SK-N-SH treated with all-trans-retinoic acid at 6 μM for 48 hours (cell line): ENCODE measurements at regions not wholly inside any gene's neighbourhood (a gene's known extent, or its start where the extent isn't known, plus 50 kb on each side); places are given as distances from the start of the nearest gene placed in this dataset.

ENCODE experiments used
- ARNTL ChIP-seq: fragments of 450-650 bp; formaldehyde crosslinking; IDR thresholded peaks from 2 replicates; pipeline ENCODE4 v1.5.0; 2020; ENCODE audit warnings: low read depth, mild to moderate bottlenecking, moderate library complexity, borderline replicate concordance
- CSDC2 ChIP-seq: fragments of 250-450 bp; sonication (Bioruptor Pico); IDR thresholded peaks from 2 replicates; pipeline ENCODE4 v1.5.0; 2020; ENCODE audit warnings: mild to moderate bottlenecking, moderate library complexity
- OSR1 ChIP-seq: fragments of 250-450 bp; sonication (Bioruptor Pico); IDR thresholded peaks from 2 replicates; pipeline ENCODE4 v1.8.0; 2022; ENCODE audit warnings: moderate library complexity, mild to moderate bottlenecking, inconsistent platforms
- PPARA ChIP-seq: fragments of 250-450 bp; sonication (Bioruptor Pico); IDR thresholded peaks from 2 replicates; pipeline ENCODE4 v1.5.0; 2020; ENCODE audit warnings: mild to moderate bottlenecking, borderline replicate concordance
- TOX ChIP-seq: fragments of 250-450 bp; sonication (Bioruptor Pico); IDR thresholded peaks from 2 replicates; pipeline ENCODE4 v1.8.0; 2021; ENCODE audit warnings: mild to moderate bottlenecking, moderate library complexity, borderline replicate concordance
- ZFP3 ChIP-seq: fragments of 250-450 bp; sonication (Bioruptor Pico); IDR thresholded peaks from 2 replicates; pipeline ENCODE4 v1.5.0; 2020; ENCODE audit warnings: mild to moderate bottlenecking, moderate library complexity
- ZFP30 ChIP-seq: fragments of 450-650 bp; formaldehyde crosslinking; IDR thresholded peaks from 2 replicates; pipeline ENCODE4 v1.5.0; 2022; ENCODE audit warnings: mild to moderate bottlenecking, moderate library complexity
- ZNF565 ChIP-seq: fragments of 450-650 bp; formaldehyde crosslinking; conservative IDR thresholded peaks from 2 replicates; pipeline ENCODE4 v1.5.0; 2020; ENCODE audit warnings: low read depth, mild to moderate bottlenecking, moderate library complexity
- TF ChIP-seq, protein P1 (sequence below): fragments of 250-450 bp; sonication (Bioruptor Pico); IDR thresholded peaks from 2 replicates; pipeline ENCODE4 v1.5.1; 2020; ENCODE audit warnings: low read depth, mild to moderate bottlenecking, moderate library complexity
- TF ChIP-seq, protein P2 (sequence below): fragments of 250-450 bp; sonication (Bioruptor Pico); IDR thresholded peaks from 2 replicates; pipeline ENCODE4 v1.8.0; 2021; ENCODE audit warnings: low read depth, mild to moderate bottlenecking, moderate library complexity, borderline replicate concordance
- TF ChIP-seq, protein P3 (sequence below): fragments of 250-450 bp; sonication (Bioruptor Pico); IDR thresholded peaks from 2 replicates; pipeline ENCODE4 v1.5.1; 2021; ENCODE audit warnings: mild to moderate bottlenecking, moderate library complexity
- TF ChIP-seq, protein P4 (sequence below): fragments of 250-450 bp; sonication (Bioruptor Pico); IDR thresholded peaks from 2 replicates; pipeline ENCODE4 v1.5.0; 2020; ENCODE audit warnings: mild to moderate bottlenecking, moderate library complexity
- TF ChIP-seq, protein P5 (sequence below): fragments of 250-450 bp; sonication (Bioruptor Pico); IDR thresholded peaks from 2 replicates; pipeline ENCODE4 v1.8.0; 2020; ENCODE audit warnings: mild to moderate bottlenecking, moderate library complexity, borderline replicate concordance

DNA sequence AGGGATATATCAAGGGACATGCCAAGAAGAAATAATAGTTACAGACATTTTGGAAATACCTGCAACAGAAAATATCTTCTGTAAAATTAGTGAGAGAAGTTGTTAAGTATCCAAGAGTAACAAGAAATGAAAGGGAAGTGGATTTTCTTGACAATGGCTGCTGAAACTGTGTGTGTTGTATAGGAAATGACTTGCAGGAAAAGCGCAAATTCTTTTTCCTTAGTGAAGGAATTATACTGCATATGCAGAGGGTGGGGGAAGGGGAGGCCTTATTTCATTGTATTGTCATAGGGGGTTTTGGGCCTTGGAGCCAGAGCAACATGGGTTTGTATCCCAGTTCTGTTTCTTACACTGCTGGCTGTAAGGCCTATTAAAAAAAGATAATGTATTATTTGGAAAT, 84.4 kb upstream of the DDHD1 start:
- TF ChIP-seq ZFP3 (no peak), CSDC2 (no peak), ARNTL (CRISPR knock-in tag) (no peak), PPARA (CRISPR knock-in tag) (no peak), TOX (CRISPR knock-in tag) (no peak), OSR1 (no peak), ZNF565 (no peak), ZFP30 (CRISPR knock-in tag) (no peak)
- TF ChIP-seq, protein P1, sequence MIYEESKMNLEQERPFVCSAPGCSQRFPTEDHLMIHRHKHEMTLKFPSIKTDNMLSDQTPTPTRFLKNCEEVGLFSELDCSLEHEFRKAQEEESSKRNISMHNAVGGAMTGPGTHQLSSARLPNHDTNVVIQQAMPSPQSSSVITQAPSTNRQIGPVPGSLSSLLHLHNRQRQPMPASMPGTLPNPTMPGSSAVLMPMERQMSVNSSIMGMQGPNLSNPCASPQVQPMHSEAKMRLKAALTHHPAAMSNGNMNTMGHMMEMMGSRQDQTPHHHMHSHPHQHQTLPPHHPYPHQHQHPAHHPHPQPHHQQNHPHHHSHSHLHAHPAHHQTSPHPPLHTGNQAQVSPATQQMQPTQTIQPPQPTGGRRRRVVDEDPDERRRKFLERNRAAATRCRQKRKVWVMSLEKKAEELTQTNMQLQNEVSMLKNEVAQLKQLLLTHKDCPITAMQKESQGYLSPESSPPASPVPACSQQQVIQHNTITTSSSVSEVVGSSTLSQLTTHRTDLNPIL: no peak
- TF ChIP-seq, protein P2, sequence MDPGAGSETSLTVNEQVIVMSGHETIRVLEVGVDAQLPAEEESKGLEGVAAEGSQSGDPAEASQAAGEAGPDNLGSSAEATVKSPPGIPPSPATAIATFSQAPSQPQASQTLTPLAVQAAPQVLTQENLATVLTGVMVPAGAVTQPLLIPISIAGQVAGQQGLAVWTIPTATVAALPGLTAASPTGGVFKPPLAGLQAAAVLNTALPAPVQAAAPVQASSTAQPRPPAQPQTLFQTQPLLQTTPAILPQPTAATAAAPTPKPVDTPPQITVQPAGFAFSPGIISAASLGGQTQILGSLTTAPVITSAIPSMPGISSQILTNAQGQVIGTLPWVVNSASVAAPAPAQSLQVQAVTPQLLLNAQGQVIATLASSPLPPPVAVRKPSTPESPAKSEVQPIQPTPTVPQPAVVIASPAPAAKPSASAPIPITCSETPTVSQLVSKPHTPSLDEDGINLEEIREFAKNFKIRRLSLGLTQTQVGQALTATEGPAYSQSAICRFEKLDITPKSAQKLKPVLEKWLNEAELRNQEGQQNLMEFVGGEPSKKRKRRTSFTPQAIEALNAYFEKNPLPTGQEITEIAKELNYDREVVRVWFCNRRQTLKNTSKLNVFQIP (CRISPR knock-in tag): no peak
- TF ChIP-seq, protein P3, sequence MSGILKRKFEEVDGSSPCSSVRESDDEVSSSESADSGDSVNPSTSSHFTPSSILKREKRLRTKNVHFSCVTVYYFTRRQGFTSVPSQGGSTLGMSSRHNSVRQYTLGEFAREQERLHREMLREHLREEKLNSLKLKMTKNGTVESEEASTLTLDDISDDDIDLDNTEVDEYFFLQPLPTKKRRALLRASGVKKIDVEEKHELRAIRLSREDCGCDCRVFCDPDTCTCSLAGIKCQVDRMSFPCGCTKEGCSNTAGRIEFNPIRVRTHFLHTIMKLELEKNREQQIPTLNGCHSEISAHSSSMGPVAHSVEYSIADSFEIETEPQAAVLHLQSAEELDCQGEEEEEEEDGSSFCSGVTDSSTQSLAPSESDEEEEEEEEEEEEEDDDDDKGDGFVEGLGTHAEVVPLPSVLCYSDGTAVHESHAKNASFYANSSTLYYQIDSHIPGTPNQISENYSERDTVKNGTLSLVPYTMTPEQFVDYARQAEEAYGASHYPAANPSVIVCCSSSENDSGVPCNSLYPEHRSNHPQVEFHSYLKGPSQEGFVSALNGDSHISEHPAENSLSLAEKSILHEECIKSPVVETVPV: no peak
- TF ChIP-seq, protein P4, sequence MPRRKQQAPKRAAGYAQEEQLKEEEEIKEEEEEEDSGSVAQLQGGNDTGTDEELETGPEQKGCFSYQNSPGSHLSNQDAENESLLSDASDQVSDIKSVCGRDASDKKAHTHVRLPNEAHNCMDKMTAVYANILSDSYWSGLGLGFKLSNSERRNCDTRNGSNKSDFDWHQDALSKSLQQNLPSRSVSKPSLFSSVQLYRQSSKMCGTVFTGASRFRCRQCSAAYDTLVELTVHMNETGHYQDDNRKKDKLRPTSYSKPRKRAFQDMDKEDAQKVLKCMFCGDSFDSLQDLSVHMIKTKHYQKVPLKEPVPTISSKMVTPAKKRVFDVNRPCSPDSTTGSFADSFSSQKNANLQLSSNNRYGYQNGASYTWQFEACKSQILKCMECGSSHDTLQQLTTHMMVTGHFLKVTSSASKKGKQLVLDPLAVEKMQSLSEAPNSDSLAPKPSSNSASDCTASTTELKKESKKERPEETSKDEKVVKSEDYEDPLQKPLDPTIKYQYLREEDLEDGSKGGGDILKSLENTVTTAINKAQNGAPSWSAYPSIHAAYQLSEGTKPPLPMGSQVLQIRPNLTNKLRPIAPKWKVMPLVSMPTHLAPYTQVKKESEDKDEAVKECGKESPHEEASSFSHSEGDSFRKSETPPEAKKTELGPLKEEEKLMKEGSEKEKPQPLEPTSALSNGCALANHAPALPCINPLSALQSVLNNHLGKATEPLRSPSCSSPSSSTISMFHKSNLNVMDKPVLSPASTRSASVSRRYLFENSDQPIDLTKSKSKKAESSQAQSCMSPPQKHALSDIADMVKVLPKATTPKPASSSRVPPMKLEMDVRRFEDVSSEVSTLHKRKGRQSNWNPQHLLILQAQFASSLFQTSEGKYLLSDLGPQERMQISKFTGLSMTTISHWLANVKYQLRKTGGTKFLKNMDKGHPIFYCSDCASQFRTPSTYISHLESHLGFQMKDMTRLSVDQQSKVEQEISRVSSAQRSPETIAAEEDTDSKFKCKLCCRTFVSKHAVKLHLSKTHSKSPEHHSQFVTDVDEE (CRISPR knock-in tag): no peak
- TF ChIP-seq, protein P5, sequence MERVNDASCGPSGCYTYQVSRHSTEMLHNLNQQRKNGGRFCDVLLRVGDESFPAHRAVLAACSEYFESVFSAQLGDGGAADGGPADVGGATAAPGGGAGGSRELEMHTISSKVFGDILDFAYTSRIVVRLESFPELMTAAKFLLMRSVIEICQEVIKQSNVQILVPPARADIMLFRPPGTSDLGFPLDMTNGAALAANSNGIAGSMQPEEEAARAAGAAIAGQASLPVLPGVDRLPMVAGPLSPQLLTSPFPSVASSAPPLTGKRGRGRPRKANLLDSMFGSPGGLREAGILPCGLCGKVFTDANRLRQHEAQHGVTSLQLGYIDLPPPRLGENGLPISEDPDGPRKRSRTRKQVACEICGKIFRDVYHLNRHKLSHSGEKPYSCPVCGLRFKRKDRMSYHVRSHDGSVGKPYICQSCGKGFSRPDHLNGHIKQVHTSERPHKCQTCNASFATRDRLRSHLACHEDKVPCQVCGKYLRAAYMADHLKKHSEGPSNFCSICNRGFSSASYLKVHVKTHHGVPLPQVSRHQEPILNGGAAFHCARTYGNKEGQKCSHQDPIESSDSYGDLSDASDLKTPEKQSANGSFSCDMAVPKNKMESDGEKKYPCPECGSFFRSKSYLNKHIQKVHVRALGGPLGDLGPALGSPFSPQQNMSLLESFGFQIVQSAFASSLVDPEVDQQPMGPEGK (CRISPR knock-in tag): no peak
